A204.1 (cell line): ENCODE measurements at regions not wholly inside any gene's neighbourhood (a gene's known extent, or its start where the extent isn't known, plus 50 kb on each side); places are given as distances from the start of the nearest gene placed in this dataset.

Experiments used
- FAIRE-seq: peaks from 2 replicates; lab custom pipeline; 2012; peaks lifted over from hg19 to GRCh38; lab: Jason Lieb, UNC

DNA sequence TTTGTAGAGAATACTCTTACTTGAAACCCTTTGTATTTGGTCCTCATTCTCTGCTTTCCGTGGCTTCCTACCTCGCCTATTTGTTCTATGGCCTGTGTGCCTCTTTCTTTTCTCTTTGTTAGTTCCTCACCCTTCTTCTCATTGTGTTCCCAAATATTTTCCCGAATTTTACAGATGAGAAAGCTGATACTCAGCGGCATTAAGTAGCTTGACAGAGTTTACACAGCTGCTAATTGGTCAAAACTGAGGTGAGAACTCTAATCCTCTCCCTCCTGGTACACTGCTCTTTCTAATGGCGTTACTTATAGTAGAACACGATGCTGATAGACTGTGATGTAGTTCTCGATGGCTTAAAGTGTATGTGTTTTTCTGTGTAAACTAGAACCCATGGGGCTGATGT, 80.7 kb upstream of the HDAC9 start:
- no peak for FAIRE-seq

DNA sequence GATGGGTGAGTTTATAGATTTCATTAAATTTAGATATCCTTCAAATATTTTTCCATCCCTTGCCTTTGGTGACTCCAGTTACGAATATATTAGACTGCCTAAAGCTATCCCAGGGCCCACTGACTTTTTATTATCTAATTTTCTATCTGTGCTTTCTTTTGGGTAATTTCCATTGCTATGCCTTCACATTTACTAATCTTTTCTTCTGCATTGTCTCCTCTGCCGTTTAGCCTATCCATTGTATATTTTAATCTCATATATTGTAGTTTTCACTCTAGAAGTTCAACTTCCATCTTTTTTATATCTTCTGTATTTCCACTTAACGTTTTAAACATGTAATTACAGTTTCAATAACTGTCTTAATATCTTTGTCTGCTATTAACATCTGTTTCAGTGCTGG, 78.6 kb upstream of the HDAC9 start:
- no peak for FAIRE-seq

DNA sequence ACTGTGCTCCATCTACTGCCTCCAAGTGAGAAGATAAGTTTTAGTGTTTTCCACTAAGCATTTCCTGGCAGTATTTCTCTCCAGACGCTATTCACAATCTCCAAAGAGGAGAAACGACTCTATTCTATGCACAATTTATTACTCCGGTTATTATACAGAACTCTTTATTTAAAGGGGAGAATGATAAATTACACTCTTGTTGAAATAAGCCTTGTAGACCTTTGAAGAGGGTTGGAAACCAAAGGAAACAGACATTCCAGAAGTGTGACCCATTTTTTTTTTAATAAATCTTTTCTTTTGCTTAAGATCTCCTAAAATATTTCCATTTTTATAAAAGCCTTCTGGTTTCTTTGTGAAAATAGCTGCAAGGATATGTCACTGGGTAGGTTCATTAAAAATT, 76.1 kb upstream of the HDAC9 start:
- FAIRE-seq, result no peak

DNA sequence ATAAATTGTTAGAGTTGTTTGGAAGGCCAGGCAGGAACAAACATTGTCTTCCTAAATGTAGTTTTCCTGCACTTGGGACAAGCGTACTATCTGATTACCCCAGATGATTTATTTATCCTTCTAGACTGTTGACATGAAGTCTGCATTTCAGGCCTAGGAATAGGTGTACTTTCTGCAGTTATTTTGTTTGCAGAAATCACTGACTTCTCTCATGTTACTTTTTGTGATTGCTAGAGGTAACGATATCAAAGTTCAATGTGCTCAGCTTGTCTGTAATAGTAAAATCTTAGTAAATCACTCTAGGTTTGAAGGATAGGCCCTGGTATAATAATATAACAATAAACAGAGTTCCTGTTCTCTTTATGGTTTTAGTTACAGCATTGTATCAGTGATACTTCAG, 75.4 kb upstream of the HDAC9 start:
- FAIRE-seq, result no peak

DNA sequence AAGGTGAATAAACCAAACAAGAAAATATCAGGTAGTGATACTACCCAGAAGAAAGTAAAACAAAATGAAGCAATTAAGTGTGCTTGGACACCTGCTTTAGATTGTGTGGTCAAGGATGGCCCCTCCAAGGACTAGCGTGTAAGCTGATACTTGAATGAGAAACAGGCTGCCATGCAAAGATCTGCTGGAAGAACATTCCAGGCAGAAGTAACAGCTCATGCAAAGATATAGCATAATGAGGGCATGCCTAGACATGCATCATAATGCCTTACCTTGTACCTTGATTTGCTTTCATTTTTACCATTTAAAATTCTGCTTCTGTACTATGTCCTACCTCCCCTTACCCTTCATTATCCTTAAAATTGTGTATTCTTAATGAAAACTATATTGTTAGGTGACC, 74.8 kb upstream of the HDAC9 start:
- FAIRE-seq, result no peak

DNA sequence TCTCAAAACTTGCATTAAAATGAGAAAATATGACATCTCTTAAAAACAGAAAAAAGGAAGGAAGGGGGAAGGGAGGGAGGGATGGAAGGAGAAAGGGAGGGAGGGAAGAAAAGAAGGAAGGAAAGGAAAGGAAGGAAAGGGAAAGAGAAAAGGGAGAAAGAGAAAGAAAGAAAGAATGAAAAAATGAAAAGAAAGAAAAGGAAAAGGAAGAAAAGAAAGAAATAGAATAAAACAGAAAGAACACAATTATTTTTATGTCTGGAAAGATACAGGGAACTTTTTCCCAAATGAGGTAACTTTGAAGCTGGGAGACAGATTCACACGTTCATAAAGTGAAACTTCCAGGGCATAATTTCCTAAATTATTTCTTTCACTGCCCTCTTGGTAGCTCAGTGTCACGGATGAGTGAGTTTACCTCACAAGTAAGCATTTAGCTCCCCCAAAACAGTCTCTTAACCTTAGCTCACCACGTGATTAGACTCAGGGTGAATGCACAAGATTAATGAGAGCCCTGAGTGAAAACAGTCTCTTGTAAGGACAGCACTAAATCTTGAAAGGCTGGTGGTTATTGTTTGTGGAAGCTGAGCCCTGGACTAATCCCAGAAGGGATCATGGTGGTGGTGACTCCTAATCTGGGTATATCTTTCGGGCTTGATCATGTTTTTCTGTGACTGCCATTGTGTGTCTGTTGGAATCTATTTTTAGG, 74.1 kb upstream of the HDAC9 start:
- FAIRE-seq, result no peak

DNA sequence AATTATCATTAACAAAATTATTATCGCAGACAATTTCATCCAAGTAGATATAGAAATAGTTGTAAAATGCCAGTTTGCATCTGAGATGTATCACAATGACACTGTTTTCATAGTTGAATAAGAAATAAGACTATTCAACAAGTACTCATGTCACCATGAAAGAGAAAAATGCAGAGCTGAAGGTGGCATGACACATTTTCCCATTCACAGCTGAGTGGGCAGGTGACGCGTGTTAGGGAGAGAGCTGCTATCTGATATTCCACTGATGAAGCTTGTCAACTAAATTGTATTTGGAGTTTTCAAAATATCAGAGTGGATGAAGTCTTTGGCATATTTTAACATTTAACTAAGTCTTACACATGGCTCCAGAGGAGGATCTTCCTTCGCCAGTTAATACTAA, 70.3 kb upstream of the HDAC9 start:
- FAIRE-seq, result no peak

DNA sequence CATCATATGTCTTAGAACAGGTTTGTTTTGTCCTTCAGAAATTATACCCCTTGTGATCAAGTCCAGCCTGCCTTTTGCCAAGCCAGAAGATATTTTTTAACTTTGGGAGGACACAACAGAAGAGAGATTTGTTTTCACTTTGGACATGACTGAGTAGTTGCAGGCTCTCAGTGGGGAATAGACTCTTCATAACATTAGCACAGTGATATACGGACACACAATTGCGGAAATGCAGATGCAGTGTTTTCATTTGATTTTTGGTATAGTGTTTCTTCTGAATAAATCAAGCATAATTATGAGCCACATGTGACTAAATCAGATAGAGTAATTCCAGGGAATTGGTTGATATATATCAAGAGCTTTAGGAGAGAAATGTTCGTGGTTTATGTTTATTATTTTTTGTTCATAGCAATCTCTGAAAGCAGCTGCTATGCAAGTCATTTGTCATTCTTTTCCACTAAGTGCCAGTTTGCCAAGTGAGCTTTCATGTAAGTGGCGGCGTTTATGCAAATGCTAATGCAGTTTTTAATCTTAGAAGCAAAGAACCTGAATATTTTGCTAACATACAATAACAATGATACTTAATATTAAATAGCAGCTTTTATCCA, 69.6 kb upstream of the HDAC9 start:
- no peak for FAIRE-seq

DNA sequence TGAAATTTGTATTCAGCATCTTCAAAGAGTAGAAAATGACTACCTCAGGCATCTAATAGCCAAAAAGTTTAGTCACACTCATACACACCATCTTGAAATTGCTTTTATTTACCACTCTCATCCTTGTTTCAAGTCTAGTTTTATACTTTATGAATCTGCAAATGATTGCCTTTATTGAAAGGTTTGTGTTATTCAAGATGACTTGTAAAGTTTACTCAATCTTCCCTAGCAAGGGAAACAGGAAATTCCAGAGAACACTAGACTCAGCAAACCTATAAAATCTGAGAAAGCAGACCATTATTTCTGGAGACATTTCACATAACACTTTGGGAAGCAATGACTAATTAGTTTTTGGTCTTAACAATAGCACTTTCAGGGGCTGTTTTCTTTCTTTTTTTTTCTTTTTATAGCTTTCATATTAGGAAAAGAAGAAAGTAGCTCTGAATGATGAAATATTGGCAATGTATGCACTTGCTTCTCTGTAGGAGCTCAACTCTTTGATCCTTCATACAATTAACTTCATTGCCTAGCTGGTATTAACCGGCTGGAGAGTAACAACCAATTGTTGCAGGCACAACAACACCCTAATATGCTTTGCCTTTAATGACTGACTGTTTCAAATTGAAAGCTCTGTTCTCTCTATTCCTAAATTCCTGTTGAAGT, 68.9 kb upstream of the HDAC9 start:
- no peak for FAIRE-seq

DNA sequence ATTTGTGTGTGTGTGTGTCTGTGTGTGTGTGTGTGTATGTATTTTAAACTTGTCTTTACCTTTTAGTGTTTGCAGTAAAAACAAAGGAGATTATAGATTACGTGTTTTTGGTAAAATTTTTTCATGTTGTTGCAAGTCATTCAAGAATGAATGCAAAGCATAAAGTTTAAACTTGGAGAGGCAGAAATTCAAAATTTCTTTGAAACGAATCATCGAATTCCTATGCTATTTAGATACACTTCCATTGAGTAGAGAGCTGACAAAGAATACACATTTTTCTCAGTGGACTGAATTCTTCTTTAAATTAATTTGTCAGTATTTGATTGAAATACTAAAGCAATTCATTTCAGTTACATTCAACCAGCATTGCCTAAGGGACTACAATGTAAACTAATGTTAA, 66.0 kb upstream of the HDAC9 start:
- no peak for FAIRE-seq

DNA sequence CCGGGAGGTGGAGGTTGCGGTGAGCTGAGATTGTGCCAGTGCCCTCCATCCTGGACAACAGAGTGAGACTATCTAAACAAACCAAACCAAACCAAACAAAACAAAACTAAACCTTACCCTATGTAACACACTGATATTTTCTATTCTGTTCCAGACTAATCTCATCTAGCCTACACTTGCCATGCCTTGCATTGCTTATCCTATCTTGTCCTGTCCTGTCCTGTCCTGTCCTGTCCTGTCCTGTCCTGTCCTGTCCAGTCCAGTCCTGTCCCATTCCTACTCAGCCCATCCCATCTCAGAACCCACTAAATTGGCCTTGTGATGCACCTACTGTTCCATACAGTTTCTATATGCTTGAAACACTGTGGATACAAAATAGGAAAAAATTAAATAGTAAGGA, 64.7 kb upstream of the HDAC9 start:
- FAIRE-seq, result no peak

DNA sequence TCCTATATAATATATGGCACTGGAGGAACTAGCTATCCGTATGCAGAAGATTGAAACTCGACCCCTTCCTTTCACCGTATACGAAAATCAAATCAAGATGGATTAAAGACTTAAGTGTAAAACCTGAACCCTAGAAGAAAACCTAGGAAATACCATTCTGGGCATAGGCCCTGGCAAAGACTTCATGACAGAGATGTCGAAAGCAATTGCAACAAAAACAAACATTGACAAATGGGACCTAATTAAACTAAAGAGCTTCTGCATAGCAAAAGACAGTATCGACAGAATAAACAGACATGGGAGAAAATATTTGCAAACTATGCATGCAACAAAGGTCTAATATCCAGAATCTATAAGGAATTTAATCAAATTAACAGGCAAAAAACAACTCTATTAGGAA, 61.4 kb upstream of the HDAC9 start:
- FAIRE-seq, result no peak

DNA sequence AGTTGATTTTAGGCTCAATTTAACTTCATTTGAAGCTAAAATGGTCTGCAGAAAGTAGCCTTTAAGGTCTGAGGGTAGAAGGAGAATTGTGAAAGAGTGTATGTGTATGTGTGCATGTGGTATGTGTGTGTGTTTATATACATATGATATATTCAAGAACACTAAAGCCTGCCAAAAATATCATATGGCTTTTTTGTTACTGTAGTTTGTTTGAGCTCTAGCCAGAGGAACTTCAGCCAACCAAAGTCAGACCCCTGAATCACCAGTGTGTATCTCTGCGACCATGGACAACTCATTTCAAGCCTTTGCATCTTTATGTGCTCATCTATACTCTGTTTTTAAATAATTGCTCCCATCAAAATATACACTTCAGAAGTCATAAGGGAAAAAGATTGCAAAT, 58.4 kb upstream of the HDAC9 start:
- FAIRE-seq, result no peak

DNA sequence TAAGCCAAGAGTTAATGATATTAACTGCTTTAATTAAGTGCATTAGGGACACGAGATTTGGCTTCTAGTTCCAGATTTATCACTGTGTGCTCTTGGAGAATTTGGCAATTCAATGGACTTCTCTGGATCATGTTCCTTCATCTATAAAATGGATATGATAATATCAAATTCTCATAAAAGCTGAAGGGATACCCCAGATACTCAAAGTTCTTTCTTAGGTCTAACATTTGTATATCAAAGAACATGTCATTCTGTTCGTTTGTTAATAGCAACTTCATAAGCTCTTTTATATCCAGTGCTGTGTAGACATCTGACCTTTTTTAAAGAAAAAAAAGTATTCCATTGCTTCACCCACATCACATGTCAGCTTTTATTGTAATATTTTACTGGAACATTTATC, 54.6 kb upstream of the HDAC9 start:
- no peak for FAIRE-seq

DNA sequence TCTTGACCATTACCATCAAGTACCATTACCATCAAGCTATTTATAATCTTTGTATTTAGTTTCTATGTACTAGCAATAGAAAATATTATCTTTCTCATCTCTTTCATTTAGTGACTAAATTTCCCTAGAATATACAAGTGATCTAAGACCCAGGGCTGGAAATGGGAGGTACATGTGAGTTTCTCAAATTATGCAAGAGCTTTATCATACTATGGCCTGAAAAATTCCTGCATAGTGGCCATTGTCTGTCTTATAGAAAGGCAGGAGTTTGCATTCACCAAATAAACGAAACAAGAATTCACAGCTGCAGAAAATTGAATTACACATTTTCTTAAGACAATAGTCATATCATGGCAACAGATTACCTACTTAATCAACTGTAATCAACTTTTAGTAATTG, 50.7 kb upstream of the HDAC9 start:
- FAIRE-seq, result no peak

DNA sequence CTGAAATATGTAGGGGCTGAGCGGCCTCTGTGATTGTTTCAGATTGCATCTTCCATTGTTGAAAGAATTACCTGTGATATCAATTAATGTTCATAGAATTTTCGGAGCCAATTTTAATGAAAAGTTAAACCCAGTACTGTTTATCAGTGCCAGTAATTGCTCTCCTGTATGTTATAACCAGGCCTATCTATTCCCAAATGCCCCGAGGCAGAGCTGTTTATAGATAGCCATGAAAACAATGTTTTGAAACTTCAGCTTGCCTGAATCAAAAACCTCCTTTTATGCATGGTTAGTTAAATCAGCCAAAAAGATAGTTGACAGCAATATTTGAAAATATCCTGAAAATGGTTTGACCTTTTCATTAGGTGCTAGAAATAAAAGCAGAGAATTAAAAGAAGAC, 50.1 kb upstream of the HDAC9 start:
- no peak for FAIRE-seq
